HG03066 (cell line): ENCODE measurements at regions not wholly inside any gene's neighbourhood (a gene's known extent, or its start where the extent isn't known, plus 50 kb on each side); places are given as distances from the start of the nearest gene placed in this dataset.

Source experiments
- ATAC-seq: cut with Tn5 transposase; IDR thresholded peaks from one replicate; pipeline ENCODE4 v1.9.1; 2021; ENCODE audit warnings: low read depth; ENCODE audit not compliant: unreplicated experiment

GRCh38 chr5:13569090-13569715, 375.3 kb downstream of the DNAH5 start:
- no peak for ATAC-seq

DNA sequence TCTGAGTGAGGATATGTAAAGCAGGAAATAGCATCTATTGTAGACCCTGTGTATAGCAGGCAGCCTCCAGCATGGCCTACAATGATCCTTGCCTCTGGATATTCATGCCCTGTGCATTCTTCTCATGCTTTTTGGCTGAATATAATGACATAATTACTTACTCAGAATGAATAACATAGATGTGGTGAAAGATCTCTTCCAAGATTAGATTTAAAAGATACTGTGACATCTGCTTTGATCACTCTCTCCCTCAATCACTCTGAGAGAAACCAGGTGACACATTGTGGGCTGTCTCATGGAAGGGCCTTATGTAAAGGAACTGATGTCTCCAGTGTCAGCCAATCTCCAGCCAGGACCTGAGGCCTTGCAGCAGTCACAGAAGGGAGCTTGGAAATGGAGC, 376.7 kb downstream of the DNAH5 start:
- no peak for ATAC-seq

DNA sequence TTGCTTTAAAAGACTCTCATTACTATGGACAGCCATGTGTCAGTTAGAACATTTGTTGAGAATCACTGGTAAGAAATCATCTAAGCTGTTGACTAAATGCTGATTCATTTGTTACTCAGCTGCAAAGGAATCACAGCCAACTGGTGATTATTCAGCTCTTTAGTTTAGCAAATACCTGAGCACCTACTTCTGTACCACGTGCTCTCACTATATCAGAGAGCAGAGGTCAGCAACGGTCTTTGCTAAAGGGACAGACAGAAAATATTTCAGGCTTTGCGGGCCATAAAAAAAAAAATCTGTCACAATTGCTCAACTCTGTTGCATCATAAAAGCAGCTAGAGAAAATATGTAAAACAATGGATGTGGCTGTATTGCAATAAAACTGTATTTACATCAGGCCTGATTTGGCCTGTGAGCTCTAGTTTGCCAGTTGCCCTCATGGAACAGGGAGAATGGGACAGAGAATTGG, 377.6 kb downstream of the DNAH5 start:
- no peak for ATAC-seq

DNA sequence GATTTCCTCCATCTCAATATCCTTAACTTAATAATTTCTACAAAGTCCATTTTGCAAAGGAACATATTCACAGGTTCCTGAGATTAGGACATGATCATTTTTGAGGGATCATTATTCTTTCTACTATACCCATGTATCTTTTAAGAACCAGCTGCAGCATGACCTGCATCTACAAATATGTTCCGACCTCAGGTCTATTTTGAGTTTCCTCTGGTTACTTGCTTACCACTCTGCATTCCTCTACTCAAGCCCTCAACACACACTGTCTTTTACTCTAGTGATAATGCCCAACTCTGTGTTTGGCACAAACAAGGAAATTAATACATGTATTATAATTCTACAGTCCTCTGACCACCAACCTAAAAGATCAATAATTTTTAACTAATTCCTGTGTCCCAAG, 386.1 kb downstream of the DNAH5 start:
- ATAC-seq: no peak

DNA sequence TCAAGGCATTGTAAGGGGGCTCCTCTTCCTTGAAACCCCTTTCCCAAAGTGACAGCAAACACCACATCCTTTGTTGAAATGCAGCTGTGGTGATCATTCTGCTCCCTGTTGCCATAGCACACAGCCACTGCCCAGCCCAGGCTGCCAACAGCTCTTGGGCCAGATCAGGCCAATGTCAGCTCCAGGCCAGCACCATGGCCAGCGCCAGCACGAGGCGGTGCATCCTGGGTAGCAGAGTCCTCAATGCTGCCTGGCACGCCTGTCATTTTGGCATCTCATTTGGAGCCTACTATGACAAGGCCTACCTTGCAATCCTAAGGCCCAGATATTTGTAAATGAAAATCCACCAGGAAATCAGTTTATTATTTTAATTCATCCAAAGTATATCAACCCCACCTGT, 390.6 kb downstream of the DNAH5 start:
- no peak for ATAC-seq

- ATAC-seq: no peak
These were observed 392.1 kb downstream of the DNAH5 start for GRCh38 chr5:13552361-13552760.

DNA sequence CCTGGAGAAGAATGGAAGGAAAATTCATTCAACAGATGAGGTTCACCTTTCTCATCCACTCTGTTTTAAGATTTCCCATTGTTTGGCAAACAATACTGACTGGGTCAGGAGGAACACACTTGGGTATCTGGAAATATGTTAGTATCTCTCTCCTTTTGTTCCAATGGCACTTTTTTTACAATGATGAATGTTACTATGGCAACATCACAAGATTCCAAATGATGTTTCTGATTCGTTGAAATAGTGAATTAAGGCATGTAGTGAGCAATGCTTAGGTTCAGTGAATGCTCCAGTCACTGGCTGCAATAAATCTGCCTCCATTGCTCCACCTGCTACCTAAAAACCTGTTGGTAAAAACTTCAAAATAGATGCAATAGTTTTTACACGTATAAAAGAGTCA, 392.8 kb downstream of the DNAH5 start:
- no peak for ATAC-seq

DNA sequence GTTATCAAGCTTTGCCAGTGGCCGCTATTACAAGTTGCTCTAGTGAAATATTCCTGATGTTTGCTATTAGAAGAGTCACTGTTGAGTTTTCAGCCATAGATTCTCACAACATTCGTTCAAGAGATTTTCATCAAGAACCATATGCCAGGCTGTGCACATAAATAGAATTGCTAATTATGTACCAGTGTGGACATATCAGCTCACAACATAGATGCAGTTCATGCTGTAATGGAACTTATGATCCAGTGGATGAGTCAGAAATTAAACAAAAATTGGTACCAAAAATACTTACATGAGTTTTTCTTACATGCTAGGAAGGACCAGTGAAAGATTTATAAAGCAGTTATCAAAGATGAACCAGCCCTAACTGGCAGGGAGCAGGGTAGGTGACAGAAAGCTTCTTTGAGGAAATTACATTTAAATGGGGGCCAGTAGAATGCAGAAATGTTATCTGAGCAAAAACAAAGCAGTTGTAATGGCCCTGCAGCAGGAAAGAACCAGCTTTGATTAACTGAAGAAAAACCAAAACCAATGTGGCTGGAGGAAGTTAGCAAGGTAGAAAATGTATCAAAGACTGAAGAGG, 404.2 kb downstream of the DNAH5 start:
- ATAC-seq: no peak

- ATAC-seq: no peak
These were observed 407.6 kb downstream of the DNAH5 start for GRCh38 chr5:13536933-13537332.

- ATAC-seq: no peak
These were observed 410.7 kb downstream of the DNAH5 start for GRCh38 chr5:13533833-13534232.

GRCh38 chr5:13529300-13529699, 415.2 kb downstream of the DNAH5 start:
- no peak for ATAC-seq

DNA sequence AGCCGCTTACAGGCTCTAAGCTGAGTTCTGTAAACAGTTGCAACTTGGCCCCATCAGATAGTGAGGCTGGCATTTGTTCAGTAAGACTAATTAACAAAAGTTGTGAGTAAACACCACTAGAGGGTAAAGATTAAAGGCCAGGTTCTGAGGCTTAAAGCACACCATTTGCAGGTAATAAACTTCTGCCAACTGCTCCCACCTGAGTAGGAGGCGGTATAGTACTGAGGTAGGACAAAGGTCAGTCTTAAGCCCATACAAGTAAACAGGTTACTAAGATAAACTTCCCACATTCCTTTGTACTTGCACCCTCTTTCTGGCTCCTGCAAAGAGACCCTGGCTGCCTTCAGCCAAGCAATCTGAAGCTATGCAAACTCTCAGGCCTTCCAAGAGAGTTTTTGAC, 419.6 kb downstream of the DNAH5 start:
- ATAC-seq: no peak

- ATAC-seq: no peak
These were observed 425.4 kb downstream of the DNAH5 start for GRCh38 chr5:13519131-13519530.

- no peak for ATAC-seq
These were observed 428.3 kb downstream of the DNAH5 start for GRCh38 chr5:13516195-13516594.

- ATAC-seq: no peak
These were observed 433.0 kb downstream of the DNAH5 start for GRCh38 chr5:13511442-13511841.

GRCh38 chr5:13510616-13511015, 433.9 kb downstream of the DNAH5 start:
- ATAC-seq: no peak

GRCh38 chr5:13508559-13508958, 435.9 kb downstream of the DNAH5 start:
- ATAC-seq: no peak

- no peak for ATAC-seq
These were observed 439.2 kb downstream of the DNAH5 start for GRCh38 chr5:13505326-13505725.

- ATAC-seq: no peak
These were observed 441.5 kb downstream of the DNAH5 start for GRCh38 chr5:13503017-13503416.

GRCh38 chr5:13501176-13501575, 443.3 kb downstream of the DNAH5 start:
- ATAC-seq: no peak

DNA sequence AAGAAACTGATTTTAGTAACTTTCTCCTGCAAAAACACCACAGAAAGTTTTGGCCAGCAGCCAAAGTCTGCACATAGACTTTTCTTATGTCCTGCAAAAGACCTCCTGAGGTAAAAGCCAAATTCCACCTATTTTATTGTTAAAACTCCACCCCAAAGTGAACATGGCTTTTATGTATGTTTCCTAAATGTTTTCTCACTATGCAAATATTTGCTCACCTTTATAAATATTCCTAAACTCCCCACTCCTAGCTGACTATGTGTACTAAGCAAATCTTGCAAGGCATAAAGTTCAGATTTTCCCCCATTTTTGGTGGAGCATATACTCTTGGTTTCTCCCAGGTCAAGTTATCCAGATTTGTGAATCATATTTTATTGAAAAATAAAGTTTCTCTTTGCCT, 446.2 kb downstream of the DNAH5 start:
- ATAC-seq: no peak

DNA sequence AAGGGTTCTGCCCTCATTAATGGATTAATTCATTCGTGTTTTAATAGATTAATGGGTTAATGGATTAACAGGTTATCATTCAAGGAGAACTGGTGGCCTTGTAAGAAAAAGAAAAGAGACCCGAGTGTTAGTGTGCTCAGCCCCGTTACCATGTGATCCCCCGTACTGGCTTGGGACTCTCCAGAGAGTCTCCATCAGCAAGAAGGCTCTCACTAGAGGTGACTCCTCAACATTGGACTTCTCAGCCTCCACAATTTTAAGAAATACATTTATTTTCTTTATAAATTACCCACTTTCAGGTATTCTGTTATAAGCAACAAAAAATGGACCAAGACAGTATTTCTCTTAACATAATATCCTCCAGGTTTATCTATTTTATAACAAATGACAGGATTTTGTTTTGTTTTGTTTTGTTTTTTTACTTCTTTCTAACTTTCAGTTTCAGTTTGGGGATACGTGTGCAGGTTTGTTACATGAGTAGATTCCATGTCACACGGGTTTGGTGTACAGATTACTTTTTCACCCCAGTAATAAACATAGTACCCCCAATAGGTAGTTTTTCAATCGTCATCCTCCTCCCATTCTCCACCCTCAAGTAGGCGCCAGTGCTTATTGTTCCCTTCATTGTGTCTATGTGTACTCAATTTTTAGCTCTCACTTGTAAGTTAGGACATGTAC, 456.1 kb downstream of the DNAH5 start:
- no peak for ATAC-seq
